ENCODE measurements at regions not wholly inside any gene's neighbourhood (a gene's known extent, or its start where the extent isn't known, plus 50 kb on each side); places are given as distances from the start of the nearest gene placed in this dataset.
"Not testable (repeated sequence)": the region's sequence is repeated elsewhere in the genome, so short reads cannot be mapped to it uniquely, and the experiment has no call there.

GRCh38 chr19:20482721-20483120 is 82.9 kb downstream of the ZNF737 start:
- Histone ChIP-seq H3K27me3 (ENCODE audit: control insufficient read depth in 1 of 2, insufficient read depth in 2 of 2, low read length in 2 of 2) (no peaks in the 10 kb centered on the region), H3K4me1 (ENCODE audit: insufficient read depth, low read length) (no peaks in the 10 kb centered on the region), H3K27ac (ENCODE audit: low read depth, low read length) (no peak overlapping the region), H3K9ac (ENCODE audit: low read length) (no peak overlapping the region), H3K4me3 (ENCODE audit: low read depth in 1 of 2, low read length in 2 of 2) (no peak overlapping the region), H3K9me3 (ENCODE audit: low read length) (no peaks in the 10 kb centered on the region), H3K36me3 (ENCODE audit: insufficient read depth, low read length) (no peaks in the 10 kb centered on the region)

DNA sequence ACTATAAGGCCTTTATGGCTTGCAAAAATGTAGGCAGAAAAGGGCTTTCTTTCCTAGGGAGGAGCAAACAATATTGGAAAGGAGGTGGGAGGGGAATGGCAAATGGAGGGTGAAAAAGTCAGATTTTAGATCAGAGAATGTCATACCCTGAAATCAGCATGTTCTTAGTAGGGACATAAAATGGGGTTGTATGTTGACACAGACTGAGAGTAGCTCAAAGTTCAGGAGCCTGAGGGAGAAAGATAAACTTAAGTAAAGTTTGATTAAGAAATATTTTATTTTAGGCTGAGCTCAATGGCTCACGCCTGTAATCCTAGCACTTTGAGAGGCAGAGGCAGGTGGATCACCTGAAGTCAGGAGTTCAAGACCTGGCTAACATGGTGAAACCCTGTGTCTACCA is 83.8 kb downstream of the ZNF737 start:
- Histone ChIP-seq H3K9me3 (ENCODE audit: low read length) (no peaks in the 10 kb centered on the region), H3K27ac (ENCODE audit: low read depth, low read length) (no peak overlapping the region), H3K27me3 (ENCODE audit: control insufficient read depth in 1 of 2, insufficient read depth in 2 of 2, low read length in 2 of 2) (no peaks in the 10 kb centered on the region), H3K9ac (ENCODE audit: low read length) (no peak overlapping the region), H3K36me3 (ENCODE audit: insufficient read depth, low read length) (no peaks in the 10 kb centered on the region), H3K4me1 (ENCODE audit: insufficient read depth, low read length) (no peaks in the 10 kb centered on the region), H3K4me3 (ENCODE audit: low read depth in 1 of 2, low read length in 2 of 2) (no peak overlapping the region)

- Histone ChIP-seq H3K9me3 (ENCODE audit: low read length) (no peaks in the 10 kb centered on the region), H3K27ac (ENCODE audit: low read depth, low read length) (no peak overlapping the region), H3K27me3 (ENCODE audit: control insufficient read depth in 1 of 2, insufficient read depth in 2 of 2, low read length in 2 of 2) (no peaks in the 10 kb centered on the region), H3K36me3 (ENCODE audit: insufficient read depth, low read length) (no peaks in the 10 kb centered on the region), H3K9ac (ENCODE audit: low read length) (no peak overlapping the region), H3K4me3 (ENCODE audit: low read depth in 1 of 2, low read length in 2 of 2) (no peak overlapping the region), H3K4me1 (ENCODE audit: insufficient read depth, low read length) (no peaks in the 10 kb centered on the region)
Measured at GRCh38 chr19:20479483-20479882, 86.1 kb downstream of the ZNF737 start.

- Histone ChIP-seq H3K27me3 (ENCODE audit: control insufficient read depth in 1 of 2, insufficient read depth in 2 of 2, low read length in 2 of 2) (no peaks in the 10 kb centered on the region), H3K27ac (ENCODE audit: low read depth, low read length) (no peak overlapping the region), H3K4me1 (ENCODE audit: insufficient read depth, low read length) (no peaks in the 10 kb centered on the region), H3K4me3 (ENCODE audit: low read depth in 1 of 2, low read length in 2 of 2) (no peak overlapping the region), H3K9me3 (ENCODE audit: low read length) (no peaks in the 10 kb centered on the region), H3K9ac (ENCODE audit: low read length) (no peak overlapping the region), H3K36me3 (ENCODE audit: insufficient read depth, low read length) (no peaks in the 10 kb centered on the region)
Measured at GRCh38 chr19:20478936-20479335, 86.6 kb downstream of the ZNF737 start.

DNA sequence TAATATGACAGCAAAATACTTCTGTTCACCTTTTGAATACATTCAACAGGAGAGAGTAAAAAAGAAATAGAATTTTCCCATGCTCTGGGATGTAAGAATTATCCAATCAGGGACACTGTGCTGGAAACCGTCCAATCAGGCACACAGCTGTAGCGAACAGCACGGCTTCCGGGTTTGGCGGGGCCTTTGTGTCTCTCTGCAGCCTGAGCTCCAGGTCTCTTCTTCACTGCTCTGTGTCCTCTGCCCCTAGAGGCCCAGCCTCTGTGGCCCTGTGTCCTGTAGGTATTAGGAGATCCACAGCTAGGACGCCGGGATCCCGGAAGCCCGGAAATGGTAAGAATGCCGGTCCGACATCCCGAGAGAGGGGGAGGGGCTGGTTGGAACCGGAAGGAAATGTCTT is 92.7 kb downstream of the ZNF737 start:
- no peak overlapping the region for H3K4me3 ChIP-seq (ENCODE audit: low read depth in 1 of 2, low read length in 2 of 2)
- H3K27me3 ChIP-seq (ENCODE audit: control insufficient read depth in 1 of 2, insufficient read depth in 2 of 2, low read length in 2 of 2), result no peaks in the 10 kb centered on the region
- H3K9me3 ChIP-seq (ENCODE audit: low read length), result no peaks in the 10 kb centered on the region

DNA sequence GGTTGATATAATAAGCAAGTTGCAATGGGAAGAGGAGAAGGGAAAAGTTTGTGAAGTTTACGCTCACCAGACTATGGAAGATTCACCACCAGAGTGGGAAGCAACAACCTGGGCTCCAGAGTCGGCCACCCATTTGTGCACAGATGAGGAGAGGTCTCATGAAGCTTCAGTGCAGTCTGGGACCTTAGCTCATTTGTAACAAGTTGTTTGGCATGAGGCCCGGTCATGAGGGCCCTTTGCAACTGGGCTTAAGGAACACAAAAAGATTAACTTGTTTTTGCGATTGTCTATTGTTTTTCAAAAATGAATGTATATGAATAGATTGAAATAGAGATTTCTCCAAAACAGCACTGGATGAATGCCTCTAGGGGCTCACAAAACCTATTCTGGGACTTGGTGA is 94.2 kb downstream of the ZNF737 start:
- no peaks in the 10 kb centered on the region for H3K9me3 ChIP-seq (ENCODE audit: low read length)
- no peaks in the 10 kb centered on the region for H3K27me3 ChIP-seq (ENCODE audit: control insufficient read depth in 1 of 2, insufficient read depth in 2 of 2, low read length in 2 of 2)
- no peak overlapping the region for H3K27ac ChIP-seq (ENCODE audit: low read depth, low read length)
- H3K4me1 ChIP-seq (ENCODE audit: insufficient read depth, low read length), result no peaks in the 10 kb centered on the region
- H3K9ac ChIP-seq (ENCODE audit: low read length), result no peak overlapping the region
- no peaks in the 10 kb centered on the region for H3K36me3 ChIP-seq (ENCODE audit: insufficient read depth, low read length)
- H3K4me3 ChIP-seq (ENCODE audit: low read depth in 1 of 2, low read length in 2 of 2), result no peak overlapping the region

More for the DNA sequence above, 92.7 kb downstream of the ZNF737 start:
- Histone ChIP-seq H3K4me1 (ENCODE audit: insufficient read depth, low read length) (no peaks in the 10 kb centered on the region), H3K9ac (ENCODE audit: low read length) (no peak overlapping the region), H3K36me3 (ENCODE audit: insufficient read depth, low read length) (no peaks in the 10 kb centered on the region), H3K27ac (ENCODE audit: low read depth, low read length) (no peak overlapping the region)

DNA sequence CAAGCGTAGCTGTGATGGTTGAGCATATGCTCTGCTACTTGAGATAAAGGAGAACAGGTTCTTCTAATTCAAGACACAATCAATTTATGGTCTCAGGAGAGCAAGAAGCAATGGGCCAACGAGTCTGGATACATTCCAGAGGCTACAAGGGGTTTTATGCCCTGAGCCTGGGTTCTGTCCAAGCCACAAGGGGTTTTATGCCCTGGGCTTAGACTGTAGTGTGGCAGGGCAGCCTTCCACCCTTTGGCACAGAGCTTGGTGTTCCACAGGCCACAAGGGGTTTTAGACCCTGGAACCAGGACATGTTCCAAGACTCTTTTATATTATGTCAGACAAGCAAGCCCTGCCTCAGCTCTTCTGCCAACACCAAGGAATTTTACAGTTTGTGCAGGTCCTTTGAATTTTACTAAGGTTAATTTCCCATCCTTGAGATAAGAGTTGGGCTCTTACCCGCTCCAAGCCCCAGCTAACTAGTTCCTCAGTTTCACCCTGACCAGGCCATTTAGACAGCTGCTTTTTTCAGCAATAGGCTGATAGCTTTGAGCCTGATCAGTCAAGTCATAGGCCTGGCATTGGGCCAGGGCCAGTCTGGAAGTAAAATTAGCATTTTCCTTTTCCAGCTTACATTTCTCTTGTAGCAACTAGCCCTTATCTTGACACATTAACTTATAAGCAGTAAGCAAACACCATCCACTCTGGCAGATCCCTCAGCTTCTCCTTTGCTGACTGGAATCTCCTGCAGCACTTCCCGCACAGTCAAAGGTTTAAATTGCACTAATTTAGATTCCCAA is 95.0 kb downstream of the ZNF737 start:
- no peak overlapping the region for H3K27ac ChIP-seq (ENCODE audit: low read depth, low read length)
- no peaks in the 10 kb centered on the region for H3K4me1 ChIP-seq (ENCODE audit: insufficient read depth, low read length)
- no peaks in the 10 kb centered on the region for H3K27me3 ChIP-seq (ENCODE audit: control insufficient read depth in 1 of 2, insufficient read depth in 2 of 2, low read length in 2 of 2)
- H3K9me3 ChIP-seq (ENCODE audit: low read length), result no peaks in the 10 kb centered on the region
- no peaks in the 10 kb centered on the region for H3K36me3 ChIP-seq (ENCODE audit: insufficient read depth, low read length)
- no peak overlapping the region for H3K9ac ChIP-seq (ENCODE audit: low read length)
- no peak overlapping the region for H3K4me3 ChIP-seq (ENCODE audit: low read depth in 1 of 2, low read length in 2 of 2)

- not testable (repeated sequence) for H3K27ac ChIP-seq (ENCODE audit: low read depth, low read length); H3K4me3 ChIP-seq (ENCODE audit: low read depth in 1 of 2, low read length in 2 of 2); H3K27me3 ChIP-seq (ENCODE audit: control insufficient read depth in 1 of 2, insufficient read depth in 2 of 2, low read length in 2 of 2); H3K9me3 ChIP-seq (ENCODE audit: low read length); H3K9ac ChIP-seq (ENCODE audit: low read length); H3K36me3 ChIP-seq (ENCODE audit: insufficient read depth, low read length); H3K4me1 ChIP-seq (ENCODE audit: insufficient read depth, low read length)
Measured at GRCh38 chr19:20466638-20466990, 99.0 kb downstream of the ZNF737 start.

- not testable (repeated sequence) for H3K36me3 ChIP-seq (ENCODE audit: insufficient read depth, low read length); H3K9me3 ChIP-seq (ENCODE audit: low read length); H3K27ac ChIP-seq (ENCODE audit: low read depth, low read length); H3K4me3 ChIP-seq (ENCODE audit: low read depth in 1 of 2, low read length in 2 of 2); H3K27me3 ChIP-seq (ENCODE audit: control insufficient read depth in 1 of 2, insufficient read depth in 2 of 2, low read length in 2 of 2); H3K4me1 ChIP-seq (ENCODE audit: insufficient read depth, low read length); H3K9ac ChIP-seq (ENCODE audit: low read length)
Measured at GRCh38 chr19:20465922-20466637, 99.5 kb downstream of the ZNF737 start.

DNA sequence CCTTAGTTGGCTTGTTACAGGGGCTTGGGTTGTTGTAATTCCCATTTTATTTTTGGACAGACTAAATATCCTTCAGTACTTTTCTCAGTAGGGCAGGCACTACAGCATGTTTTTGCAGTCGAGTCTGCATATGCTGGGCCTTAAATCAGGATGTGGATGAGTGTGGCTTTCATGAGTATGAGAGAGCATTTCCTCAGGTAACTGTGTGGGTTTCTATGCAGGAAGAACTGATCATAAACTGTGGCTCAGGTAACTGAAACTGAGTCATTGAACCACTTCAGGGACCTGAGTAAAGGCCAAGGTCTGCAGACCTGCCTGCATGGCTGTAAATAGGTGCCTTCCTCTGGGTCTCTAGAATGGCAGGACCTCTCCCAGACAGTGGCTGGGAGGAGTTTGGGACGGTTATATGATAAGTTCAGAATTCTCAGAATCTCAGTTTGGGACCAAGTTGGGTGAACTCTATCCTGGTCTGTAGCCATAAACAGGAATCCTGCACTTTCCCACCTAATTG is 112.1 kb downstream of the ZNF737 start:
- Histone ChIP-seq H3K36me3 (ENCODE audit: insufficient read depth, low read length) (no peaks in the 10 kb centered on the region), H3K4me1 (ENCODE audit: insufficient read depth, low read length) (no peaks in the 10 kb centered on the region), H3K27ac (ENCODE audit: low read depth, low read length) (no peak overlapping the region), H3K4me3 (ENCODE audit: low read depth in 1 of 2, low read length in 2 of 2) (no peak overlapping the region), H3K9me3 (ENCODE audit: low read length) (no peaks in the 10 kb centered on the region), H3K27me3 (ENCODE audit: control insufficient read depth in 1 of 2, insufficient read depth in 2 of 2, low read length in 2 of 2) (no peaks in the 10 kb centered on the region), H3K9ac (ENCODE audit: low read length) (no peak overlapping the region)

DNA sequence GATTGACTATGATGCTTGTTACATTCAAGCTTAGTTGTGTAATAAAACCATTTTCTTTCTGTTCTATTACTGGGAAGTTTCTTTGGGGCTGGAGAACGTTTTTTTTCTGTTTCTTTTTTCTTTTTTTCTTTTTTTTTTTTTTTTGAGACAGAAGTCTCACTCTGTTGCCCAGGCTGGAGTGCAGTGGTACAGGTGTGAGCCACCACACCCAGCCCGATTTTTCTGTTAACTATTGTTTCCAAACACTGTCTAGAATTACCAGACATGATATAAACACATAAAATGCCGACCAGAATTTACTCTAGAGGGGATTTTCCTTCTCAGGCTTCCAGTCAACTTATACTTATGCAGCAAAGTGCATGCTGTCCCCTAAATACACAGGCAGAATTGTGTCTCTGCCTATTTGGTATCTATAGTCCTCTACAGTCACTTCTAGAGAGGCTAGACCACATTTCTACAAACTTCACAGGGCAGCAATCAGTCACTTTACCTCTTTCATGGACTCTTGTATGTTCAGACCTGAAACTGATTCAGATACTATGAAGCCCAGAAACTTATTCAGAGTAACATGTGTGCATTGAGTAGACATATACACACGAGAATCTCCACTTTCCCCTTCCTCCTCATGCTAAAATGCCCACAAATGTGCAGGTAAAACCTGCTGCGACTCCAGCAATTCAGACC is 121.2 kb downstream of the ZNF737 start:
- Histone ChIP-seq H3K27ac (ENCODE audit: low read depth, low read length) (no peak overlapping the region), H3K4me1 (ENCODE audit: insufficient read depth, low read length) (no peaks in the 10 kb centered on the region), H3K36me3 (ENCODE audit: insufficient read depth, low read length) (no peaks in the 10 kb centered on the region), H3K9ac (ENCODE audit: low read length) (no peak overlapping the region), H3K4me3 (ENCODE audit: low read depth in 1 of 2, low read length in 2 of 2) (no peak overlapping the region), H3K27me3 (ENCODE audit: control insufficient read depth in 1 of 2, insufficient read depth in 2 of 2, low read length in 2 of 2) (no peaks in the 10 kb centered on the region), H3K9me3 (ENCODE audit: low read length) (no peaks in the 10 kb centered on the region)

Measured in muscle layer of colon (tissue), 2 donors.